Memory B cell (primary cell): ENCODE measurements at regions not wholly inside any gene's neighbourhood (a gene's known extent, or its start where the extent isn't known, plus 50 kb on each side); places are given as distances from the start of the nearest gene placed in this dataset.

Source experiments
- ATAC-seq: fragments of 150-1000 bp; cut with Tn5 transposase; 2 replicates; pipeline ENCODE4 v1.10.0; 2021; ENCODE audit warnings: low read depth, mild to moderate bottlenecking, moderate library complexity
- DNase-seq, 2 donors: peaks; one replicate each; pipeline ENCODE4 v3.0.0; 2022; ENCODE audit warnings: low spot score in 2 of 2
- H3K27ac Mint-ChIP-seq: one replicate; pipeline ENCODE4 v1.8.0; 2022; ENCODE audit warnings: mild to moderate bottlenecking, moderate library complexity, mixed read lengths
- H3K27me3 Mint-ChIP-seq: one replicate; pipeline ENCODE4 v1.8.0; 2022; ENCODE audit warnings: mixed read lengths
- H3K36me3 Mint-ChIP-seq: one replicate; pipeline ENCODE4 v1.8.0; 2022; ENCODE audit warnings: mild to moderate bottlenecking, mixed read lengths
- H3K4me1 Mint-ChIP-seq: one replicate; pipeline ENCODE4 v1.8.0; 2022; ENCODE audit warnings: mixed read lengths
- H3K4me3 Mint-ChIP-seq: one replicate; pipeline ENCODE4 v1.8.0; 2022; ENCODE audit warnings: mild to moderate bottlenecking, moderate library complexity, mixed read lengths
- H3K9me3 Mint-ChIP-seq: one replicate; pipeline ENCODE4 v1.8.0; 2022; ENCODE audit warnings: mixed read lengths

DNA sequence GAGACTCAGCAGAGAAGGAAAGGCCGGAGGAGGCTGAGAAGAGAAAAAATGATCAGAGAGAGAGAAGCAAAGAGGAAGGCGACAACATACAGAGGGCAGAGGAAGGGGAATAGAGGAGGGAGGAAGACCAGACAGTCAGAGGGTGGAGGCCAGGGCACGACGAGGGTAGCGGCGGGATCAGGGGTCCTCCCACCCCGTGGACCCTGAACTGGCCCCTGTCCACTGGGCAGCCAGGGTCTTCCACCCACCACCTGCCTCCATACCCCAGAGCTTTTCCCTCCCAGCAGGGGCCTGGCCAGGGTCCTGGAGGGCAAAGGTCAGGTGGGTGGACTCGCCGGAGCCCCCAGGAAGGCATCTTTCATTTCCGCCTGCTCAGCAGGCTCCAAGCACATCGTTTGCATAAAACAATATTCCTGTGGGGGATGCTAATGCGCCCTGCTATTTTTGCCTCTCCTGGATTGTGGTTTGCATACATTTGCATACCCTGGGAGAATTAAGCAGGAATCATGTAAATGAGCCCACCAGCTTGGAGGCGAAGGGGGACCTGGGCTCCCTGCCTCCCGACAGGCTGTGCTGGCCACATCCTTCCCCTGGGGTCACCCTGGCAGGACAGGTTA is 394.1 kb downstream of the MN1 start:
- ATAC-seq: no peak
- no peak overlapping the region for H3K4me3 Mint-ChIP-seq

DNA sequence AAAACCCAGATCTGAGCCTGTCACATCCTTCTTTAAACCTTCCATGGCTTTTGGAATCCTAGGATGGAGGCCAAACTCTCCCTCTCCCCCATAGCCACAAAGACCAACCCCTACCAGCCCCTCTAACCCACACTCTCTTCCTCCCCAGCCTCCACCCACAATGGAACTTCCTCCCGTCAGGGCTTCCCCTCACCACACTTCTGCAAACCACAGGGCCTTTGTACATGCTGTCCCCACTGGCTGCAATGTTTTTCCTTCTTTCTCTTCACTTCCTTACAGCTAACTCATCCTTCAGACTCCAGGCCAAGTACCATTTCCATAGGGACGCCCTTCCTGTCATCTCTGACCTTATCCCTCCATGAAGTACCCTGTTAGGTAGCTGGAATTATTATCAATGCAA is 393.5 kb downstream of the MN1 start:
- Mint-ChIP-seq H3K27me3 (peaks cover 15% of the 10 kb centered on the region), H3K36me3 (no peaks in the 10 kb centered on the region), H3K4me1 (no peaks in the 10 kb centered on the region), H3K9me3 (peaks cover 13% of the 10 kb centered on the region), H3K27ac (no peak overlapping the region), H3K4me3 (no peak overlapping the region)
- DNase-seq (no peak), ATAC-seq (no peak)

More for the DNA sequence above, 394.1 kb downstream of the MN1 start:
- H3K9me3 Mint-ChIP-seq: peaks cover 13% of the 10 kb centered on the region
- H3K36me3 Mint-ChIP-seq: no peaks in the 10 kb centered on the region
- no peak for DNase-seq
- no peak overlapping the region for H3K27ac Mint-ChIP-seq
- no peaks in the 10 kb centered on the region for H3K4me1 Mint-ChIP-seq
- H3K27me3 Mint-ChIP-seq: peaks cover 15% of the 10 kb centered on the region

GRCh38 chr22:27409299-27409698 is 392.3 kb downstream of the MN1 start:
- H3K27ac Mint-ChIP-seq: no peak overlapping the region
- no peaks in the 10 kb centered on the region for H3K4me1 Mint-ChIP-seq
- H3K9me3 Mint-ChIP-seq: peaks cover 13% of the 10 kb centered on the region
- H3K36me3 Mint-ChIP-seq: no peaks in the 10 kb centered on the region
- DNase-seq (no peak), ATAC-seq (no peak)
- peaks cover 15% of the 10 kb centered on the region for H3K27me3 Mint-ChIP-seq
- H3K4me3 Mint-ChIP-seq: no peak overlapping the region

DNA sequence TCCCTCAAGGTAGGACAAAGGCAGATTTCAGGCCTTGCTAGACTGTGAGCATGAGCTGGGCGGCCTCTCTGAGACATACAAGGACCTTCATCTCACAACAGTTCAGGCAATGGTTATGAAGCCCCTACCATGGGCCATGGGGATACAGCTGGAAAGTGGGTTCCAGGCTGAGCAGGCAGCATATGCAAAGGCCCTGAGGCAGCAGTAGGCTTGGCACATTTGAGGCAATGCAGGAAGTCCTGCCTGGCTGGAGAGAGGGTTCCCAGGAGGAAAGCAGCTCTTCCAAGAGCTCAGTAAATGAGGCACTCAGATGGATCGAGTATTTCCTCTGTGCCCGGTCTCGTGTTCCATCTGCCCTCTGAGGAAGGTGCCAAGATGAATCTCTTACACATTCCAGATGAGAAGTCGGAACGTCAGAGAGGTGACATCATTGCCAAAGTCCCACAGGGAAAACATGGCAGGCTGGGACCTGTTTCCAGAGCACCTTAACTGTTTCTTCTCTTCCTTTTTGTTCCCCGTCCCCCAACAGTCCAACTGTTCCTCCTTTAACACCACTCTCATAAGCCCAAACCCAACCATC is 388.6 kb downstream of the MN1 start:
- Mint-ChIP-seq H3K9me3 (peaks cover 5% of the 10 kb centered on the region), H3K27me3 (peaks cover 15% of the 10 kb centered on the region), H3K4me3 (no peak overlapping the region), H3K36me3 (no peaks in the 10 kb centered on the region), H3K4me1 (peaks cover 3% of the 10 kb centered on the region), H3K27ac (no peak overlapping the region)
- DNase-seq: no peak
- ATAC-seq: no peak

GRCh38 chr22:27413702-27414101 is 387.9 kb downstream of the MN1 start:
- H3K36me3 Mint-ChIP-seq: no peaks in the 10 kb centered on the region

GRCh38 chr22:27416511-27417420 is 384.8 kb downstream of the MN1 start:
- Mint-ChIP-seq H3K4me3 (no peak overlapping the region), H3K27ac (no peak overlapping the region), H3K9me3 (peaks cover 2% of the 10 kb centered on the region), H3K27me3 (peaks cover 14% of the 10 kb centered on the region), H3K36me3 (no peaks in the 10 kb centered on the region), H3K4me1 (peaks cover 3% of the 10 kb centered on the region)
- ATAC-seq (no peak), DNase-seq (no peak)

More at GRCh38 chr22:27413702-27414101, 387.9 kb downstream of the MN1 start:
- H3K27ac Mint-ChIP-seq: no peak overlapping the region
- H3K4me1 Mint-ChIP-seq: peaks cover 3% of the 10 kb centered on the region
- no peak overlapping the region for H3K4me3 Mint-ChIP-seq
- ATAC-seq (no peak), DNase-seq (no peak)
- peaks cover 2% of the 10 kb centered on the region for H3K9me3 Mint-ChIP-seq
- peaks cover 14% of the 10 kb centered on the region for H3K27me3 Mint-ChIP-seq

- ATAC-seq: no peak
- Mint-ChIP-seq H3K36me3 (no peaks in the 10 kb centered on the region), H3K27me3 (peaks cover 10% of the 10 kb centered on the region), H3K4me3 (no peak overlapping the region), H3K9me3 (no peaks in the 10 kb centered on the region), H3K27ac (no peak overlapping the region), H3K4me1 (peaks cover 3% of the 10 kb centered on the region)
- DNase-seq: no peak
Measured at GRCh38 chr22:27417421-27417814, 384.1 kb downstream of the MN1 start.

DNA sequence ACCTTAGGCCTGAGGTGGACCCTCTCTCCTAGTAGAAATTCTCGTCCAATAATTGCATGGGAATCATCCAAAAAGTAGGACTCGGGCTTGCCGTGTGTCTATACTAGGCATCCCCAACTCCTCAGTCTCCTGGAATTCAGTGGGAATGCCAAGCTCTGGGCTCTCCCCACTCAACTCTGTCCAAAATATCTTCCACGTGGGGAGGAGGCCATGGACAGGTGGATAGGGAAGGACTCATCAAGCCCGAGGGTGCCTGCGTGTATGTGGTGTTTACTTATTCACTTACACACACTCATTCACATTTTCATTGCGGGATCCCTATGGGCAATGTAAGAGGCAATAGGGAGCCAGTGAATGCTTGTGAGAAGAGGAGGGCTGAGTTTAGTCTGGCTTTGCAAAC is 383.3 kb downstream of the MN1 start:
- H3K27me3 Mint-ChIP-seq: peaks cover 10% of the 10 kb centered on the region
- ATAC-seq: no peak
- peaks cover 3% of the 10 kb centered on the region for H3K4me1 Mint-ChIP-seq
- no peak overlapping the region for H3K27ac Mint-ChIP-seq
- no peak overlapping the region for H3K4me3 Mint-ChIP-seq
- no peak for DNase-seq
- H3K9me3 Mint-ChIP-seq: peaks cover 3% of the 10 kb centered on the region
- no peaks in the 10 kb centered on the region for H3K36me3 Mint-ChIP-seq

- Mint-ChIP-seq H3K27ac (no peak overlapping the region), H3K9me3 (peaks cover 5% of the 10 kb centered on the region), H3K4me3 (no peak overlapping the region), H3K27me3 (peaks cover 10% of the 10 kb centered on the region), H3K4me1 (peaks cover 3% of the 10 kb centered on the region), H3K36me3 (no peaks in the 10 kb centered on the region)
- ATAC-seq (no peak), DNase-seq (no peak)
Measured at GRCh38 chr22:27419473-27419872, 382.1 kb downstream of the MN1 start.

DNA sequence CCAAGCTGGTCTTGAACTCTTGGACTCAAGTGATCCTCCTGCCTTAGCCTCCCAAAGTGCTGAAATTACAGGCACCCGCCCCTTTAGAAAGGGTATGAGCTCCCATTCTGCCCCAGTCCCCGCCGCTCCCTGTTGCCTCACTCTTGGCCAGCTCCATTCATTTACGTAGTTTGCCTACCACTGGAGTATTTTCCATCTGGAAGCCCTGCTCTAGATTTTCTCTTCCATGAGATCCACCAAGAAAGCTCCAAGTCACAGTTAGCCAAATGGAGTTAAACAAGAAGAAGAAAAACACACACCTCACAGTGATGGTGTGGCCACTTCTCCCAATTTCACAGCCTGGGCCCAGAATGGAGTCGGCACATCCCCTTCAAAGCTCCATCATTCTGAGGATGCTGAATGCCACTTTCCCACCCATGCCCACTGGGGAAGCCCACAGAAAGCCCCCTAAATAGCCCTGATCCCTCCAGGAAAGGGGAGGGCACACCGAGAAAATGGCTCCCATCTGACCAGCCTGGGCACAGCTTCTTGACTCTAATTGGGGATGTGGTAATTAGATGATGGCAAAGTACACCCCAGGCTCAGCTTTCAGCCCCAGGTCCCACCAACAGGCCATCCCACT is 381.2 kb downstream of the MN1 start:
- no peak overlapping the region for H3K4me3 Mint-ChIP-seq
- peaks cover 10% of the 10 kb centered on the region for H3K27me3 Mint-ChIP-seq
- peaks cover 5% of the 10 kb centered on the region for H3K9me3 Mint-ChIP-seq
- H3K4me1 Mint-ChIP-seq: peaks cover 3% of the 10 kb centered on the region
- H3K27ac Mint-ChIP-seq: no peak overlapping the region
- ATAC-seq (no peak), DNase-seq (no peak)
- H3K36me3 Mint-ChIP-seq: no peaks in the 10 kb centered on the region

DNA sequence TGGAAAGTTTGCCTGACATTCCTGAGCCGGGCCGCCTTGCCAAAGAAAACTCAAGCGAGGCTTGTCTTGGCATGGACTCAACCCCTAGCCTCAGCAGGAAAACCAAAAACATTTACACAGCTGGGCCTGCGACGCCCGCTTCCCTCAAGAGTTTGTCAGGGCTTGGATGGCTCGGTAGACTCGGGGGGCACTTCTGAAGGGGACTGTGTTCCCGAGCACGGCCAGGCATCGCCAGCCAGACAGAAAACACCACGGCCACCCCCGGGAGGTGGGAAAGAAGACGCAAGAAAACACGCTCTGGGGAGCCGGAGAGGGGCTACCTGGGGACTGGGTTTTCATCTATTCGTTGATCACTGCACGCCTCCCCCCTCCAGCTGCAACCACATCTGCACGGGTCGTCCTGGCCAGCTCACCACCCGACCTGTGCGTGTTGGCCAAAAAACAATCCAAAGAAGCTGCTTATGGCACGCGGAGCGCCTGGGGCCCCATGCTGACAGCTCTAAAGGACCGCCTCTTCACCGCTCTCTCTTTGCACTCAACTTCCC is 380.7 kb downstream of the MN1 start:
- Mint-ChIP-seq H3K4me1 (peaks cover 3% of the 10 kb centered on the region), H3K4me3 (no peak overlapping the region), H3K9me3 (peaks cover 5% of the 10 kb centered on the region), H3K27ac (no peak overlapping the region), H3K36me3 (no peaks in the 10 kb centered on the region), H3K27me3 (peaks cover 9% of the 10 kb centered on the region)
- ATAC-seq (no peak), DNase-seq (no peak)

- no peak overlapping the region for H3K4me3 Mint-ChIP-seq
- DNase-seq: no peak
- no peak overlapping the region for H3K27ac Mint-ChIP-seq
- H3K4me1 Mint-ChIP-seq: no peaks in the 10 kb centered on the region
- ATAC-seq: no peak
- peaks cover 2% of the 10 kb centered on the region for H3K27me3 Mint-ChIP-seq
- H3K36me3 Mint-ChIP-seq: no peaks in the 10 kb centered on the region
- H3K9me3 Mint-ChIP-seq: peaks cover 5% of the 10 kb centered on the region
Measured at GRCh38 chr22:27422442-27422841, 379.1 kb downstream of the MN1 start.

- Mint-ChIP-seq H3K4me3 (no peak overlapping the region), H3K4me1 (no peaks in the 10 kb centered on the region), H3K27me3 (peaks cover 2% of the 10 kb centered on the region), H3K36me3 (peaks cover 2% of the 10 kb centered on the region), H3K9me3 (peaks cover 10% of the 10 kb centered on the region), H3K27ac (no peak overlapping the region)
- DNase-seq (no peak), ATAC-seq (no peak)
Measured at GRCh38 chr22:27424319-27424718, 377.2 kb downstream of the MN1 start.

DNA sequence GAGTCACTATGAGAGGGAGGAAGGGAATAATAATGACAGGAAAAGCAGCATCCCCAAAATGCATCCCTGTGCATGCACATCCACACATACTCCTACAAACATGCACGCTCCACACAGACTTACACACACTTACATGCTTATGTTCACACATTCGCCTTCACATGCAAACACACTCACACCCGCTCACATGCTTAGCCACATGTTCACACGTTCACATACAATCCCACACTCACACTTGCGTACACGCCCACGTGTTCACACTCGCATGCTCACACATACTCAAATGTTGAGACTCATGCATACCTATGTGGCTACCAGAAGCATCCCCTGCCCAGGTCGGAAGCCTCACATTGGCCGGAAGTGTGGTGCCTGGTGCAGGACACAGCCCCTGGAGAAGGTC is 372.1 kb downstream of the MN1 start:
- DNase-seq (no peak), ATAC-seq (no peak)
- Mint-ChIP-seq H3K27ac (no peak overlapping the region), H3K36me3 (peaks cover 2% of the 10 kb centered on the region), H3K4me1 (no peaks in the 10 kb centered on the region), H3K9me3 (peaks cover 10% of the 10 kb centered on the region), H3K27me3 (peaks cover 4% of the 10 kb centered on the region), H3K4me3 (no peak overlapping the region)
